ENCODE measurements at regions not wholly inside any gene's neighbourhood (a gene's known extent, or its start where the extent isn't known, plus 50 kb on each side); places are given as distances from the start of the nearest gene placed in this dataset.
"Not testable (repeated sequence)": the region's sequence is repeated elsewhere in the genome, so short reads cannot be mapped to it uniquely, and the experiment has no call there.

- H3K4me3 ChIP-seq (ENCODE audit: low read length) = no peak overlapping the region
- no CpG with 5 or more reads among the region's 3 CpGs for WGBS (ENCODE audit: insufficient coverage, insufficient read length)
- DNase-seq (ENCODE audit: low read depth, low spot score) = no peak
- peaks cover 3% of the 10 kb centered on the region for H3K4me1 ChIP-seq (ENCODE audit: control insufficient read depth, insufficient read depth, low read length)
- H3K27ac ChIP-seq (ENCODE audit: low read length) = no peak overlapping the region
- H3K9me3 ChIP-seq (ENCODE audit: control insufficient read depth, insufficient read depth, low read length) = no peaks in the 10 kb centered on the region
- H3K36me3 ChIP-seq (ENCODE audit: control insufficient read depth, insufficient read depth, low read length) = no peaks in the 10 kb centered on the region
- H3K27me3 ChIP-seq (ENCODE audit: control insufficient read depth, insufficient read depth, low read length) = no peaks in the 10 kb centered on the region
Measured at GRCh38 chr2:207422380-207422779, 107.4 kb upstream of the CREB1 start.

GRCh38 chr2:207423886-207424285, 105.9 kb upstream of the CREB1 start:
- Histone ChIP-seq H3K27ac (ENCODE audit: low read length) (no peak overlapping the region), H3K27me3 (ENCODE audit: control insufficient read depth, insufficient read depth, low read length) (no peaks in the 10 kb centered on the region), H3K36me3 (ENCODE audit: control insufficient read depth, insufficient read depth, low read length) (no peaks in the 10 kb centered on the region), H3K4me3 (ENCODE audit: low read length) (no peak overlapping the region), H3K9me3 (ENCODE audit: control insufficient read depth, insufficient read depth, low read length) (no peaks in the 10 kb centered on the region), H3K4me1 (ENCODE audit: control insufficient read depth, insufficient read depth, low read length) (peaks cover 3% of the 10 kb centered on the region)
- no CpG with 5 or more reads among the region's 3 CpGs for WGBS (ENCODE audit: insufficient coverage, insufficient read length)
- no peak for DNase-seq (ENCODE audit: low read depth, low spot score)

- H3K4me3 ChIP-seq (ENCODE audit: low read length) = no peak overlapping the region
- no peaks in the 10 kb centered on the region for H3K9me3 ChIP-seq (ENCODE audit: control insufficient read depth, insufficient read depth, low read length)
- H3K27ac ChIP-seq (ENCODE audit: low read length) = no peak overlapping the region
- no peaks in the 10 kb centered on the region for H3K4me1 ChIP-seq (ENCODE audit: control insufficient read depth, insufficient read depth, low read length)
- H3K36me3 ChIP-seq (ENCODE audit: control insufficient read depth, insufficient read depth, low read length) = no peaks in the 10 kb centered on the region
- no peak for DNase-seq (ENCODE audit: low read depth, low spot score)
- H3K27me3 ChIP-seq (ENCODE audit: control insufficient read depth, insufficient read depth, low read length) = no peaks in the 10 kb centered on the region
- no CpG with 5 or more reads among the region's 2 CpGs for WGBS (ENCODE audit: insufficient coverage, insufficient read length)
Measured at GRCh38 chr2:207427986-207428385, 101.8 kb upstream of the CREB1 start.

GRCh38 chr2:207428573-207428972, 101.2 kb upstream of the CREB1 start:
- H3K27ac ChIP-seq (ENCODE audit: low read length) = no peak overlapping the region
- WGBS (ENCODE audit: insufficient coverage, insufficient read length) = no CpG with 5 or more reads among the region's 1 CpG
- no peak overlapping the region for H3K4me3 ChIP-seq (ENCODE audit: low read length)
- H3K4me1 ChIP-seq (ENCODE audit: control insufficient read depth, insufficient read depth, low read length) = no peaks in the 10 kb centered on the region
- no peak for DNase-seq (ENCODE audit: low read depth, low spot score)
- no peaks in the 10 kb centered on the region for H3K36me3 ChIP-seq (ENCODE audit: control insufficient read depth, insufficient read depth, low read length)
- no peaks in the 10 kb centered on the region for H3K27me3 ChIP-seq (ENCODE audit: control insufficient read depth, insufficient read depth, low read length)
- H3K9me3 ChIP-seq (ENCODE audit: control insufficient read depth, insufficient read depth, low read length) = no peaks in the 10 kb centered on the region

- no CpG with 5 or more reads among the region's 3 CpGs for WGBS (ENCODE audit: insufficient coverage, insufficient read length)
Measured at GRCh38 chr2:207432453-207432852, 97.3 kb upstream of the CREB1 start.

GRCh38 chr2:207434306-207434705, 95.5 kb upstream of the CREB1 start:
- H3K36me3 ChIP-seq (ENCODE audit: control insufficient read depth, insufficient read depth, low read length) = no peaks in the 10 kb centered on the region
- DNase-seq (ENCODE audit: low read depth, low spot score) = no peak
- H3K4me1 ChIP-seq (ENCODE audit: control insufficient read depth, insufficient read depth, low read length) = no peaks in the 10 kb centered on the region
- no peaks in the 10 kb centered on the region for H3K27me3 ChIP-seq (ENCODE audit: control insufficient read depth, insufficient read depth, low read length)
- H3K9me3 ChIP-seq (ENCODE audit: control insufficient read depth, insufficient read depth, low read length) = no peaks in the 10 kb centered on the region
- no peak overlapping the region for H3K27ac ChIP-seq (ENCODE audit: low read length)
- no peak overlapping the region for H3K4me3 ChIP-seq (ENCODE audit: low read length)
- WGBS (ENCODE audit: insufficient coverage, insufficient read length) = no CpG with 5 or more reads among the region's 1 CpG

More at GRCh38 chr2:207432453-207432852, 97.3 kb upstream of the CREB1 start:
- no peak overlapping the region for H3K27ac ChIP-seq (ENCODE audit: low read length)
- no peak overlapping the region for H3K4me3 ChIP-seq (ENCODE audit: low read length)
- H3K27me3 ChIP-seq (ENCODE audit: control insufficient read depth, insufficient read depth, low read length) = no peaks in the 10 kb centered on the region
- no peaks in the 10 kb centered on the region for H3K9me3 ChIP-seq (ENCODE audit: control insufficient read depth, insufficient read depth, low read length)
- H3K36me3 ChIP-seq (ENCODE audit: control insufficient read depth, insufficient read depth, low read length) = no peaks in the 10 kb centered on the region
- no peaks in the 10 kb centered on the region for H3K4me1 ChIP-seq (ENCODE audit: control insufficient read depth, insufficient read depth, low read length)
- no peak for DNase-seq (ENCODE audit: low read depth, low spot score)

- WGBS (ENCODE audit: insufficient coverage, insufficient read length) = no CpG with 5 or more reads among the region's 4 CpGs
- H3K4me3 ChIP-seq (ENCODE audit: low read length) = no peak overlapping the region
- no peaks in the 10 kb centered on the region for H3K36me3 ChIP-seq (ENCODE audit: control insufficient read depth, insufficient read depth, low read length)
- no peak overlapping the region for H3K27ac ChIP-seq (ENCODE audit: low read length)
- H3K4me1 ChIP-seq (ENCODE audit: control insufficient read depth, insufficient read depth, low read length) = no peaks in the 10 kb centered on the region
- no peaks in the 10 kb centered on the region for H3K9me3 ChIP-seq (ENCODE audit: control insufficient read depth, insufficient read depth, low read length)
- no peaks in the 10 kb centered on the region for H3K27me3 ChIP-seq (ENCODE audit: control insufficient read depth, insufficient read depth, low read length)
- no peak for DNase-seq (ENCODE audit: low read depth, low spot score)
Measured at GRCh38 chr2:207434899-207435465, 94.8 kb upstream of the CREB1 start.

- no peaks in the 10 kb centered on the region for H3K4me1 ChIP-seq (ENCODE audit: control insufficient read depth, insufficient read depth, low read length)
- no peak for DNase-seq (ENCODE audit: low read depth, low spot score)
- no peaks in the 10 kb centered on the region for H3K36me3 ChIP-seq (ENCODE audit: control insufficient read depth, insufficient read depth, low read length)
- no peak overlapping the region for H3K27ac ChIP-seq (ENCODE audit: low read length)
- no peaks in the 10 kb centered on the region for H3K27me3 ChIP-seq (ENCODE audit: control insufficient read depth, insufficient read depth, low read length)
- no peak overlapping the region for H3K4me3 ChIP-seq (ENCODE audit: low read length)
- no peaks in the 10 kb centered on the region for H3K9me3 ChIP-seq (ENCODE audit: control insufficient read depth, insufficient read depth, low read length)
- no CpG with 5 or more reads among the region's 1 CpG for WGBS (ENCODE audit: insufficient coverage, insufficient read length)
Measured at GRCh38 chr2:207437136-207437523, 92.6 kb upstream of the CREB1 start.

GRCh38 chr2:207437524-207438143, 92.1 kb upstream of the CREB1 start:
- H3K4me1 ChIP-seq (ENCODE audit: control insufficient read depth, insufficient read depth, low read length) = no peaks in the 10 kb centered on the region
- no peak overlapping the region for H3K4me3 ChIP-seq (ENCODE audit: low read length)
- no peaks in the 10 kb centered on the region for H3K27me3 ChIP-seq (ENCODE audit: control insufficient read depth, insufficient read depth, low read length)
- no CpG with 5 or more reads among the region's 13 CpGs for WGBS (ENCODE audit: insufficient coverage, insufficient read length)
- H3K36me3 ChIP-seq (ENCODE audit: control insufficient read depth, insufficient read depth, low read length) = no peaks in the 10 kb centered on the region
- H3K27ac ChIP-seq (ENCODE audit: low read length) = no peak overlapping the region
- no peak for DNase-seq (ENCODE audit: low read depth, low spot score)
- H3K9me3 ChIP-seq (ENCODE audit: control insufficient read depth, insufficient read depth, low read length) = no peaks in the 10 kb centered on the region

- no CpG with 5 or more reads among the region's 3 CpGs for WGBS (ENCODE audit: insufficient coverage, insufficient read length)
- no peak overlapping the region for H3K4me3 ChIP-seq (ENCODE audit: low read length)
- DNase-seq (ENCODE audit: low read depth, low spot score) = no peak
- H3K9me3 ChIP-seq (ENCODE audit: control insufficient read depth, insufficient read depth, low read length) = no peaks in the 10 kb centered on the region
- H3K27ac ChIP-seq (ENCODE audit: low read length) = no peak overlapping the region
- H3K27me3 ChIP-seq (ENCODE audit: control insufficient read depth, insufficient read depth, low read length) = no peaks in the 10 kb centered on the region
- no peaks in the 10 kb centered on the region for H3K4me1 ChIP-seq (ENCODE audit: control insufficient read depth, insufficient read depth, low read length)
- H3K36me3 ChIP-seq (ENCODE audit: control insufficient read depth, insufficient read depth, low read length) = no peaks in the 10 kb centered on the region
Measured at GRCh38 chr2:207438414-207439126, 91.2 kb upstream of the CREB1 start.

- H3K27ac ChIP-seq (ENCODE audit: low read length); H3K9me3 ChIP-seq (ENCODE audit: control insufficient read depth, insufficient read depth, low read length); H3K36me3 ChIP-seq (ENCODE audit: control insufficient read depth, insufficient read depth, low read length); H3K4me1 ChIP-seq (ENCODE audit: control insufficient read depth, insufficient read depth, low read length); H3K27me3 ChIP-seq (ENCODE audit: control insufficient read depth, insufficient read depth, low read length); DNase-seq (ENCODE audit: low read depth, low spot score); H3K4me3 ChIP-seq (ENCODE audit: low read length): not testable (repeated sequence)
Measured at GRCh38 chr2:207439881-207440280, 89.9 kb upstream of the CREB1 start.
